OCI-LY7 (cell line): ENCODE measurements at regions not wholly inside any gene's neighbourhood (a gene's known extent, or its start where the extent isn't known, plus 50 kb on each side); places are given as distances from the start of the nearest gene placed in this dataset.

Experiments used
- EZH2phosphoT487 ChIP-seq: fragments of 200-600 bp; sonication (generic); IDR thresholded peaks from 2 replicates; pipeline ENCODE4 v1.6.1; 2018; ENCODE audit warnings: low read depth, borderline replicate concordance, mild to moderate bottlenecking, mixed run types, antibody characterized with exemption, low read length, moderate library complexity, mixed read lengths
- TF ChIP-seq, protein P1 (sequence below): fragments of 200-600 bp; sonication (generic); conservative IDR thresholded peaks from 2 replicates; pipeline ENCODE4 v1.5.1; 2014; ENCODE audit warnings: mild to moderate bottlenecking, antibody characterized with exemption, low read length, moderate library complexity, mixed read lengths

- TF ChIP-seq, protein P1, sequence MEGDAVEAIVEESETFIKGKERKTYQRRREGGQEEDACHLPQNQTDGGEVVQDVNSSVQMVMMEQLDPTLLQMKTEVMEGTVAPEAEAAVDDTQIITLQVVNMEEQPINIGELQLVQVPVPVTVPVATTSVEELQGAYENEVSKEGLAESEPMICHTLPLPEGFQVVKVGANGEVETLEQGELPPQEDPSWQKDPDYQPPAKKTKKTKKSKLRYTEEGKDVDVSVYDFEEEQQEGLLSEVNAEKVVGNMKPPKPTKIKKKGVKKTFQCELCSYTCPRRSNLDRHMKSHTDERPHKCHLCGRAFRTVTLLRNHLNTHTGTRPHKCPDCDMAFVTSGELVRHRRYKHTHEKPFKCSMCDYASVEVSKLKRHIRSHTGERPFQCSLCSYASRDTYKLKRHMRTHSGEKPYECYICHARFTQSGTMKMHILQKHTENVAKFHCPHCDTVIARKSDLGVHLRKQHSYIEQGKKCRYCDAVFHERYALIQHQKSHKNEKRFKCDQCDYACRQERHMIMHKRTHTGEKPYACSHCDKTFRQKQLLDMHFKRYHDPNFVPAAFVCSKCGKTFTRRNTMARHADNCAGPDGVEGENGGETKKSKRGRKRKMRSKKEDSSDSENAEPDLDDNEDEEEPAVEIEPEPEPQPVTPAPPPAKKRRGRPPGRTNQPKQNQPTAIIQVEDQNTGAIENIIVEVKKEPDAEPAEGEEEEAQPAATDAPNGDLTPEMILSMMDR: no peak
- TF ChIP-seq EZH2phosphoT487: no peak
Measured at GRCh38 chr1:72442262-72442661, 159.9 kb upstream of the NEGR1 start.
